ENCODE measurements at regions not wholly inside any gene's neighbourhood (a gene's known extent, or its start where the extent isn't known, plus 50 kb on each side); places are given as distances from the start of the nearest gene placed in this dataset.
"Not testable (repeated sequence)": the region's sequence is repeated elsewhere in the genome, so short reads cannot be mapped to it uniquely, and the experiment has no call there.

- no peak for DNase-seq (ENCODE audit: low read depth in 2 of 2)
Measured at GRCh38 chr10:8173243-8173865, 118.9 kb downstream of the GATA3 start.

- DNase-seq (ENCODE audit: low read depth in 2 of 2), result no peak
Measured at GRCh38 chr10:8173866-8174243, 119.4 kb downstream of the GATA3 start.

DNA sequence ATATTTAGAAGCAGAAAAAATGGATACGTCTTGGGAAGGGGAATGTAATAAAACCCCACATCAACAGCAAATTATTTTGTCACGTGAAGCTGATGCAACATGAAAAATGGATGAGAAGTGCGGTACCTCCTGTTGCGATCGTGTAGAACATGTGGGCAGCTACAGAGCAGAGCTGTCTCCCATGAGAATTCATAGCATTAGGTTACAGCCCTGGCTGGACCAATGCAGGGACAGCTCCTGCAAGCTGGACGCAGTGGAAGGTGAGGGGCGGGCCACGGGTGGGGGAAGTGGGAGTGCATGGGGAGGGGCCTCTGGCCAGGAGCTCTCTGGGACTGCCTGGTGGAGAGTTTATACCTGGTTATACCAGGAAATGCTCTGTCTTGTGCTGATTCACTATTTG lies 120.3 kb downstream of the GATA3 start:
- DNase-seq (ENCODE audit: low read depth in 2 of 2), result no peak

DNA sequence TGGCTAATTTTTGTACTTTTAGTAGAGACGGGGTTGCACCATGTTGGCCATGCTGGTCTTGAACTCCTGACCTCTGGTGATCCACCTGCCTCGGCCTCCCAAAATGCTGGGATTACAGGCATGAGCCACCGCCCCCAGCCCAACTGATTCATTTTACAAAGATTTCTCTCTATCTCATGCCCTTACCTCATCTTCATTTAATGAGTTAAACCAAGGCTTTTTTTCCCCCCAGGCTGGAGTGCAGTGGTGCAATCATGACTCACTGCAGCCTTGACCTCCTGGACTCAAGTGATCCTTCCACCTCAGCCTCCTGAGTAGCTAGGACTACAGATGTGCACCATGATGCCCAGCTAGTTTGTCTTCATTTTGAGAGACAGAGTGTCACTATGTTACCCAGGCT lies 123.0 kb downstream of the GATA3 start:
- DNase-seq (ENCODE audit: low read depth in 2 of 2), result not testable (repeated sequence)

DNA sequence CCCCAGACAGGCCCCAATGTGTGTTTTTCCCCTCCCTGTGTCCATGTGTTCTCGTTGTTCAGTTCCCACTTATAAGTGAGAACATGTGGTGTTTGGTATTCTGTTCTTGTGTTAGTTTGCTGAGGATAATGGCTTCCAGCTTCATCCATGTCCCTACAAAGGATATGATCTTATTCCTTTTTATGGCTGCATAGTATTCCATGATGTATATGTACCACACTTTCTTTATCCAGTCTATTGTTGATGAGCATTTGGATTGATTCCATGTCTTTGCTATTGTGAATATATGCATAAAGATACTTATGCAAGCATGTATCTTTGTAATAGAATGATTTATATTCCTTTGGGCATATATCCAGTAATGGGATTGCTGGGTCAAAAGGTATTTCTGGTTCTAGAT lies 125.3 kb downstream of the GATA3 start:
- not testable (repeated sequence) for DNase-seq (ENCODE audit: low read depth in 2 of 2)

DNA sequence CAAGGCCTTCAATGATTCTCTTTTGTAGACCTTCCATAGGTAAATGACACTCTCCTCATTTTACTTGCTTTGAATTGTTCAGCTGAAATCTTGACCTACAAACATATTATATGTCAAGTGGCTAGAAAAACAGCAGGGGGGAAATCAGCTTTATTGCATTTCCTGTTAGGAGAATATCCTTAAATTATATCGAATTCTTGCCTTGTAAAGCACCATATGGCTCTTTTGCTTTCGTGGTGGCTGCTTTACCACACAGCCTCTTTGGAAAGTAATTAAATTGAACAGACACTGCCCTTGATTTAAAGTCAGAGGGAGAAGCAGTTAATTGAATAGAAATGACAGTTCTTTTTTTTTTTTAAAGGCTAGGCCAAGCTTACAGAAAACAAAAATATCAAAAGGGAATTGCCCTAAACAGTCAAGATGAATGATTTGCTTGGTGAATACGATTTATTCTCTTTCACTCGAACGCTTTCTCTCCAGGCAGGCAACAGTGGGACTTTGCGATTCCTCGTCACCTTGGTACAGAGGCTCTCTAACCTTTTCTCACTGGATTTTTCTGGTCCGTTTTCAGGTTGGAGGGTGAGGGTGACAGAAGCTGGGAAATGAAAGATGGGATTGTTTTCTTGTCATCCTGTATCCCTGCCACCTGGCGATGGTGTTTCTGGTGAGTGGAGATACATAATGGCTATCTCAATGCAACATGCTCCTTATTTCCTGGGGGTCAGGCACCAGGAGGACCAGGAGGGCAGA lies 126.0 kb downstream of the GATA3 start:
- no peak for DNase-seq (ENCODE audit: low read depth in 2 of 2)

- DNase-seq (ENCODE audit: low read depth in 2 of 2), result no peak
Measured at GRCh38 chr10:8181496-8182157, 127.1 kb downstream of the GATA3 start.

DNA sequence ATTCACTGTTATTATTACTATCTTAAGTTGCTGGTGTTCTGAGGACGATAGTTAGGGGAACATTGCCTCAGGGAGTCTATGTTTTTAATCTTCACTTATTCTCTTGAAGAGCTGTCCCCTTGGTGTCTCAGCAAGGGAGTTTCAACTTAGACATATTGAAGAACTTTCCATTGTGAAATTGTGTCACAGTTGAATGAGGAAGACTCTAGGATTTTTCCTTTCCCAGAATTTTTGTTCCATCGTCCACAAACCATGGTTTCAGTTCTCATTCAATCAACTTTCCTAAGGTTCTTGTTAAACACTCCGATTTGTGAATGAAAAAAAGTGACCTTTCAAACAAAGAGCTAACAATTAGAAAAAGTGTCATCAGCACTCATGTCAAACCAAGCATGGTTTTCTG lies 128.3 kb downstream of the GATA3 start:
- no peak for DNase-seq (ENCODE audit: low read depth in 2 of 2)

DNA sequence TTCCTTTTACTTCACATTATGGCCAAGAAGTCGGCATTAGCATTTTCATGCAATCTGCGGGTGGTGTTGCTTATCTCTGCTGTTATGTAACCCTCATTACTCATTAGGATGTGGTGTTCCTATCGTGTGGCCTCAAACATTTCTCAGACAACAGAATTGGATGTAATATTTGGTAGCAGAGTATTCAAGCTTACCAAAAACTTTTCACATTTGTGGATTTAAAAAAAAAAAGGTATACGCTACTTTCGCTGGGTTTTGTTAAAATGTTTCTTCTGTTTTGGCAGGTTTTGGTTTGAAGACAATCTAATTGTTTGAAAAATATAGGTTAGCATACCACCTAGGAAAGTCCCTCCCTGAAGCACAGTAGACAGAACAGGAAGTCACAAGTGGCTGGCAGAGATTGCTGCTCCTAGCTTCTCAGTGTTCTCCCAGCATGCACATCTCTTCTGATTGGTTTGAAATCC lies 128.8 kb downstream of the GATA3 start:
- DNase-seq (ENCODE audit: low read depth in 2 of 2), result no peak

DNA sequence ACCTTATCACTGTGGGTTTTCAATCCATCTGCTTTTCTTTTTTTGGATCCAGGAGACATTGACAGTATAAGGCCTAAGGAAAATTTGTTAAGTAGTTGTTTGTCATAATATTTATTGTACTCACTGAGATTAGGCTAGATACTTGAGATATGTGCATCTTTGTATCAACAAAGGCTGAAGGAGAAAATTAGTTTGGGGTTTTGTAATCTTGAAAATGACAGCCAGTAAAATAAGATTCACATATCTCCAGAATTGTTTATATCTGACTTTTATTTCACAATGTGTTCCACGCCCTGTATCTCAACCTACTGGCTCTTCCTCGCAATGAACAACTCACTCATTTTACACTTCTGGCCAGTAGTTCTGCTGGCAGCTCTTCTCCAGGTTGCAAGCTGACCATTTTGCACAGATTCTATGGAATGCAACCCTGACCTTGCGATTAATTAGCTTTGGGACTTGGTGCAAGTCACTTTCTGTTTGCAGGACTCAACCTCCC lies 132.7 kb downstream of the GATA3 start:
- no peak for DNase-seq (ENCODE audit: low read depth in 2 of 2)

DNA sequence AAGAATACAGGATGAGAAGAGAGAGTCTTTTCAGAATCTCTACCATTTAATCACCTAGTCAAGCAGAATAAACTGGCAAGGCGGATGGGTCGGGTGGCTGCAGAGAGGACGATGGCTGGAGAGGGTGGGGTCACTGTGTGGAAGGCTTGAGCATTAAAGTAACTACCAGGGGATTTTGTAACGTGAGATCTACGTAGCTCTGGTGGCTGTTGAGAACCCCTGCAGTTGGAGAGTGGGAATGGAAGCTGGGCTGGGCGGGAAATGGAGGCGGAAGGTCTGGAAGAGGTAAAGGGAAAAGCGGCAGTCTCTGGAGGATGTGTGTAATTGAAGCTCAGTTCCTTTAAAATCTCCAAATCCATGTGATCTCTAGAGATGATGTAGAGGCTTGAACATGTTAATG lies 135.0 kb downstream of the GATA3 start:
- no peak for DNase-seq (ENCODE audit: low read depth in 2 of 2)

DNA sequence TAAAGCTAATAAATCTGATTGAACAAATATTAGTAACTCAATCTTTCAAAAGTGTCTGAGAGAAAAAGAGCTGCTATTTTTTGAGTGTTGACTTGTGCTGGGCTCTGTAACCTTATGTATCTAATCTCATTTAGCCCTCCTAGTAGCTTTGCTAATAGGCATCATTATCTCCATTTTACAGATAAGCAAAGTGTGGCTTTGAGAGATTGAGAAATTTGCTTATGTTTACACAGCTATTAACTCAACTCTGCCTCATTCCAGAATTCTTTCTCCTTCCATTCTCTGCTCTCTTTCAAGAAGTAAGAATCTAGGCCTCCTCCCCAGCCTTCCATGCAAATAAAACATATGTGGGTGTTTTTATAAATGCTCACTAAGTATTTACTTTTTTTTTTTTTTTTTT lies 137.8 kb downstream of the GATA3 start:
- no peak for DNase-seq (ENCODE audit: low read depth in 2 of 2)

DNA sequence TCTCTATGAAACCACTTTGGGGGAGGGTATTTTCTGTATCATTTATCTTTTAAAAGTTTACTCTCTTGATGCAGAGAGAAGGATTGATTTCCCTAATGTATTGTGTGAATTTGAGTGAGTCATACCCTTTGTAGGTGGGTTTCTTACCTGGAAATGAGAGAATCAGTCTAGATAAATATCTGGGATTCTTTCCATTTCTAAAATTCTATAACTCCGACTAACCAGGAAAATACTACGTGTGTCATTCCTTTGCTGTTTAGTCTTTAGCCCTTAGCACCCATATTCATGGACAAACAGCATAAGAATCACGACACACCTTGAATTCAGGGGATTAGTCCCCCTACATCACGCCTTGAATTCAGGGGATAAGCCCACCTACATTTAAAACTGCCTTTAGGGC lies 139.1 kb downstream of the GATA3 start:
- no peak for DNase-seq (ENCODE audit: low read depth in 2 of 2)

DNA sequence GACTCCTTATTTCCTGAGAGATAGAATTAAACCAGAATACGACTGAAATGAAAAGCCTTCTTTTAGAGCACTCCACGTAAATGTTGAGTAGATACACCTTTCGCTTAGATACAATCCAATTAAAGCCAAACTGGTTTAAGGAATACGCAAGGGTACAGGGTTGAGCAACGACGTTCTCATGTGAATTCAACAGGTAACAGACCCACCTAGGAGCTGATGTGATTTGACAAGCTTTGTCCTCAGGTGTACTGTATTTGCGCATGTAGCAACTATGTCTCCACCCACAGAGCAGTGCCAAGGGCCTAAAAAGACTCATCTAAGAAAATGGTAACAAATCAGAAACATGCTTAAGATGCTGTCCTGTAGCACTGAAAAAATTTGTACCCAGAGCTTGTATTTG lies 139.6 kb downstream of the GATA3 start:
- DNase-seq (ENCODE audit: low read depth in 2 of 2), result no peak

DNA sequence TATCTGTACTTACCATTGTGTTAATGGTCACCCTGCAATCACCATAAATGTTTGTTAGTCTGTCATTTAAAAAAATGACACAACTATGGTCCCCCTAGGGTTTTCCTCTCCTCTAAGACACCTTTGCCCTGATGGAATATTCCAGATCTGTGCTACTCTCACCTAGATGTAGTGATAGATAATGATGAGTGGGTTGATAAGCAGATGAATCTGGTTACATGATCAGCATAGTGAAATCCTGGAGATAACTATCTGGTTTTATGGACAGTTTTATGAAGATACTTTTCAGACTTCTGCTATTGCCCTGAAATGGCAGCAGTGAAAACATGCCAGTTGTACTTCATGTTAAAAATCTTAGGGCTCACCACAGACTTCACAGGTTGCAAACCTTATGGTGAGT lies 152.4 kb downstream of the GATA3 start:
- DNase-seq (ENCODE audit: low read depth in 2 of 2), result no peak

- DNase-seq (ENCODE audit: low read depth in 2 of 2), result no peak
Measured at GRCh38 chr10:8211631-8212030, 157.1 kb downstream of the GATA3 start.

GRCh38 chr10:8213735-8214134 lies 159.2 kb downstream of the GATA3 start:
- no peak for DNase-seq (ENCODE audit: low read depth in 2 of 2)

DNA sequence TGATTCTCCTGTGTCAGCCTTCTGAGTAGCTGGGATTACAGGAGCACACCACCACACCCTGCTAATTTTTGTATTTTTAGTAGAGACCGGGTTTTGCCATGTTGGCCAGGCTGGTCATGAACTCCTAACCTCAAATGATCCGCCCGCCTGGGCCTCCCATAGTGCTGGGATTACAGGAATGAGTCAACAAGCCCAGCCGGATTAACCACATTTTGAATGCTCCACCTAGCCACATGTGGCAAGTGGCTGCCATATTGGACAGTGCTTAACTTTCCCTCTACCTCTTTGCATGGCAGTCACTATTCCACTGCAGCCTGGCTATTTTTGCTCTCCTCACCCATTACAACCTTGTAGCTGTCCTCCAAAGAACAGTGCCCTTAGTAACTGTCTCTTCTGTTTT lies 160.1 kb downstream of the GATA3 start:
- DNase-seq (ENCODE audit: low read depth in 2 of 2), result no peak

DNA sequence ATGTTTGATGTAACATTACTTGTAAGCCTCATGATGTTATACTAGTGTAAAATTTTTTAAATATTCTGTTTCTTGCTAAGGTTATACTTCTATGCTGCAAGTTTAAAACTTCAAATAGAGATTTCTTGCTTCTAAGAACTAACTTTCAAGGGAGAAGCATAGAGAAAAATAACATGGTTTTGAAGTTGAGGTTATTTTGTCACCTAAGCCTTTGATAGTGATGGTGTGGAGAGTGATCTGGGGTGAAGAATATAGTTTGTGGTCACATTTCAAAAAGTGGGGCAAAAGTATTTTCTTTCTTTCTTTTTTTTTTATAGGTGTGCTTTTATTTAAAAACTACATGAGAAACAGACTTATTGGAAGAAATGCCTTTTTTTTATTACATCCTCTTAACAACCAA lies 162.4 kb downstream of the GATA3 start:
- DNase-seq (ENCODE audit: low read depth in 2 of 2), result no peak

DNA sequence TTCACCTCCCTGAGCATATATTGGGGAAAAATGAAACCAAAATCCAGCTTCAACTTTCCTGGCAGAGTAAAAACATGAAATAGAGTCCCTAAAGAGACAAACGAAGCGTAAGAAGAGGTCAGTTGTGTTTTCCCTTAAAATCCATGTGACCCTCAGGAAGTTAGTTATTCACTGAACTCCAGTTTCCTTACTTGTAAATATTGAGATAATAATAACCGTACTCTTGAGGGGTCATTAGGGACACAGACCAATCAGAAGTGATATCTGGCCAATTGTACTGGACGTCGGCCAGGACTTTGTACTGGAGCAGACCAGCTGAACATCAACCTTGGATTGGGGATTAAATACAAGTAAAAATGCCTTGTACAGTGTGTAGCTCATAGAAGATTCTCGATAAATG lies 167.0 kb downstream of the GATA3 start:
- no peak for DNase-seq (ENCODE audit: low read depth in 2 of 2)

GRCh38 chr10:8224591-8224990 lies 170.1 kb downstream of the GATA3 start:
- DNase-seq (ENCODE audit: low read depth in 2 of 2), result no peak

GRCh38 chr10:8225187-8225586 lies 170.7 kb downstream of the GATA3 start:
- DNase-seq (ENCODE audit: low read depth in 2 of 2), result no peak

DNA sequence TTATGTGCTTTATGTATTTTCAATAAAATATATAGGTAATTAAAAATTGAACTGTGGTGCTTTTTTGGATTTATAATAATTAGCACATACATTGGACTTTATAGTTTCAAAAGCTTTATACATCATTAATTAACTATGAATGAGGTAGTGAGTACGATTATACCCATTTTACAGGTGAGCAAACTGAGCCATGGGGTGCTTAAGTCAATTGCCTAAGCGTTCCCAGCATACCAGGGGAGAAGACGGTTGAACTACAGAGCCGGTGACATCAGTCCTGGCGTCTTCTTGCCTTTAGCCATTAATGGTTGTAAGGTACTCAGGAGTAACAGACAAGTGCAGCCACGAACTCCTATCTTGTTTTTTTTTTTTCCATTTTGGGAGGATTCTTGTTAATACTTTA lies 172.8 kb downstream of the GATA3 start:
- DNase-seq (ENCODE audit: low read depth in 2 of 2), result no peak

Measured in stimulated activated CD4-positive, alpha-beta T cell treated with anti-CD3 and anti-CD28 coated beads, Interleukin-12 subunit alpha, Interleukin-12 subunit beta, amount 100 ng/mL, for 24 hours (primary cell).